GM20000 (cell line): ENCODE measurements at regions not wholly inside any gene's neighbourhood (a gene's known extent, or its start where the extent isn't known, plus 50 kb on each side); places are given as distances from the start of the nearest gene placed in this dataset.

Source experiments
- DNase-seq: peaks from one replicate; pipeline ENCODE4 v3.0.0; 2012; ENCODE audit warnings: low spot score
- TF ChIP-seq, protein P1 (sequence below): IDR thresholded peaks from 2 replicates; pipeline ENCODE4 v1.5.1; 2012; ENCODE audit warnings: mild to moderate bottlenecking, control low read depth; ENCODE audit errors: extremely low read depth, missing control alignments

DNA sequence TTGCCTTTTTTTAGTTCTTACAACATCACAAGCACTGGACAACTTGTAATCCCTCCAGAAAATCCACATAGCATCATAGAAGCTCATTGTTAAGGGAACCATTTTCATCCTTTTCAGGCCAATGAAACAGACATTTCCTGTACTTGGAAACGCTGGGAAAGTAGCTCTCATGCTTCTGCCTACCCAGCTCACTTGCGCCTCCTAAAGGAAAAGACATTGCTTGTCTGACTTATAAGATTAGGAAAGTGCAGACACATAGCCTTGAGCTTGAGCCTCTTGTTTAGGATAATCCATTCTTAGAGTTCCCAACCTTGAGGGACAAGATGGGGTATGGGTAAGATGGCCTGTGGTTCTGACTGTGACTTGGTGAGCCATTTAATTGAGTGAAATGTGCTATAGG, 589.5 kb downstream of the NOVA1 start:
- no peak for DNase-seq
- TF ChIP-seq, protein P1, sequence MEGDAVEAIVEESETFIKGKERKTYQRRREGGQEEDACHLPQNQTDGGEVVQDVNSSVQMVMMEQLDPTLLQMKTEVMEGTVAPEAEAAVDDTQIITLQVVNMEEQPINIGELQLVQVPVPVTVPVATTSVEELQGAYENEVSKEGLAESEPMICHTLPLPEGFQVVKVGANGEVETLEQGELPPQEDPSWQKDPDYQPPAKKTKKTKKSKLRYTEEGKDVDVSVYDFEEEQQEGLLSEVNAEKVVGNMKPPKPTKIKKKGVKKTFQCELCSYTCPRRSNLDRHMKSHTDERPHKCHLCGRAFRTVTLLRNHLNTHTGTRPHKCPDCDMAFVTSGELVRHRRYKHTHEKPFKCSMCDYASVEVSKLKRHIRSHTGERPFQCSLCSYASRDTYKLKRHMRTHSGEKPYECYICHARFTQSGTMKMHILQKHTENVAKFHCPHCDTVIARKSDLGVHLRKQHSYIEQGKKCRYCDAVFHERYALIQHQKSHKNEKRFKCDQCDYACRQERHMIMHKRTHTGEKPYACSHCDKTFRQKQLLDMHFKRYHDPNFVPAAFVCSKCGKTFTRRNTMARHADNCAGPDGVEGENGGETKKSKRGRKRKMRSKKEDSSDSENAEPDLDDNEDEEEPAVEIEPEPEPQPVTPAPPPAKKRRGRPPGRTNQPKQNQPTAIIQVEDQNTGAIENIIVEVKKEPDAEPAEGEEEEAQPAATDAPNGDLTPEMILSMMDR = no peak

DNA sequence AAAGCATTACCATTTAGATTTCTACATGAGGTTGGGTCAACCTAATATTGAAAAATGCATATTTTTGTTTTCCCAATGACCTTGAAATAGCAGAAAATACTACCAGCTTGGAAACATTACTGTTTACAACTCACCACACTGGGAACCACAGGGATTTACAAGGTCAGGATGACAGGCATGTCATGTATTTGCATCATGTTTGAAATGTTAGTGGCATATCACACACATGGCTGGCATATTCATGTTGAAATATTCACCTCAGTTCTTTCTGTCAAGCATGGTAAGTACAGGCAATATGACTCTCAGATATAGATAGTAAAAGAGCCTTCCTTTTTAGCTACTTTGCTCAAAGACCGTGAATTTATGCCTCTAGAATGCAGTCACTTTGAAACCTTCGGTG, 593.5 kb downstream of the NOVA1 start:
- TF ChIP-seq, protein P1 = no peak
- no peak for DNase-seq

DNA sequence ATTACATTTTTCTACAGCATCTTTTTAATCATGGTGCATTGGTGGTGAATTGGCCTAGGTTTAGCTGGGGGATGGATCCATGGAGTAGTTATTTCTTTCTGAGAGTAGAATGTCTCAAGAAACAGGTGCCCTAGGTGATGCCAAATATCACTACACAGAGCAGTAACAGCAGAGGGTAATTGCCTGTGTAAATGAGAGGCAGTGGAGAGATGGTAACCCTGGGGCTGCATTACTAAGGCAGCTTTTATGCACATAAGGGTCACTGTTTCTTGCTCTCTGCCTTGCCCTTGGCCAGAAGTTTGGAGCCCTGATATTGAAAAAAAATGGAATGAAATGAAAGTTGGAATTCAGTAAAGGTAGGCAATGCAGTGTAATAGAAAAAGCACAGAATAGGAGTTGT, 604.0 kb downstream of the NOVA1 start:
- no peak for DNase-seq

DNA sequence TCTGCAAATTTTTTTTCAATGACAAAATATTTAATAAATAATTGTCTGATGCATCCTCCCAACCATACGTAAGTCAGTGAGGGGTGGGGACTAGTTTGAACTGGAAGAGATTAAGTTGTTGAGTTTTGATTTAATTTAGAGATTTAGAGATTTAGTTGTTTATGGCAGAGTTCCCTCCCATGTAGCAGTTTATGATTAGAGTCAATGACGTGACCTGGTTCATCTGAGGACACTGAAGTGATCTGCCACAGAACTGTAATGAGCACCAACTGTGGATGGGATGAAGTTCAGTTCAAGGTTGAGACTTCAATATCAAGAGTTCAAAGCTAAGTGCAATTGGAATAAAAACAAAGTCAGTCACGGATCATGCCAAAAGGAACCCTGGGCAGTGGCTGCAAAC, 609.3 kb downstream of the NOVA1 start:
- DNase-seq = no peak
- TF ChIP-seq, protein P1 = no peak

More for the DNA sequence above, 604.0 kb downstream of the NOVA1 start:
- TF ChIP-seq, protein P1 = no peak

DNA sequence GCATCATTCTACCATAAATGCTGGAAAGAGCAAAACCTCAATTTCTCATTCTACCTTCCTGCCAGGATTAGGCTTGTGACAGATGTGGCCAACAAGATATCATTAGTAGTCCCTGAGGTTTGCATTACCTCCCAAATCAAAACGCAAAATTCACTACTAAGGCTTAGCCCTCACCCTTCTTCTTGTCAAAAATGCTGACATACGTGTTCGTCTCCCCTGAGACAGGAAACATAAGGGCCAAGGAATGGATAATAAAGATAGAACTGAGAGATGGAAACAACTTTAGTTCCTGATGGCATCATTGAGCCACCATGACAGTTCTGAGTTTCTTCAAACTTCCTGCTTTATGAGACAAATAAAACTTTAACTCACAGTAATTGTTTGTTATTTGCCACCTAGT, 642.1 kb downstream of the NOVA1 start:
- no peak for DNase-seq
- TF ChIP-seq, protein P1 = no peak

DNA sequence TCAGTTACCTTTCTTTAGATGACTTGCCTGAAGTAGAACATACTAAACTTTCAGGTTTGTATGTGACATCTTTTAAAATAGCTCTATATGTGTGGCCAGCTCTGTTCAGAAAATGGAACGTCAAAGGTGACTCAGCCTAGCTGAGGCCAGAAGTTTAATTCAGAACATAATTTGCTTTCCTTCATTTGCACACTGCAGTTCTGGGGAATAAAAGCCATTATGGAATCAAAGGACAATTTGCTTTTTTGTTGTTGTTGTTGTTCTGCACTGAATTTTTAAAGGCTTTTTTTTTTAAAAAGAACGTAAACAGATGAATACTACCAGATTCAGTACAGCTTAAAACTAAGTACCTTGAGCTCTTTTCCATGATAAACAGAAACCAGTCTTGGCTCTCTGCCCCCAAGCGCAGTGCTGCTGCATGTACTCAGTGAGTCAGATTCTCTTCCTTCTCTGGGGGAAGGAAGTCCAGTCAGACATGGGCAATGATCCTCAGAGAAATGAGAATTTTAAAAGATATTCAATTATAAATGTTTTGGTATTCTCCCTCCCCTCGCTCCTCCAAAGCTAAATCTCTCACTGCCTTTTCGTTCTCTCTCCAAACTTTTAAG, 644.2 kb downstream of the NOVA1 start:
- TF ChIP-seq, protein P1 = no peak

DNA sequence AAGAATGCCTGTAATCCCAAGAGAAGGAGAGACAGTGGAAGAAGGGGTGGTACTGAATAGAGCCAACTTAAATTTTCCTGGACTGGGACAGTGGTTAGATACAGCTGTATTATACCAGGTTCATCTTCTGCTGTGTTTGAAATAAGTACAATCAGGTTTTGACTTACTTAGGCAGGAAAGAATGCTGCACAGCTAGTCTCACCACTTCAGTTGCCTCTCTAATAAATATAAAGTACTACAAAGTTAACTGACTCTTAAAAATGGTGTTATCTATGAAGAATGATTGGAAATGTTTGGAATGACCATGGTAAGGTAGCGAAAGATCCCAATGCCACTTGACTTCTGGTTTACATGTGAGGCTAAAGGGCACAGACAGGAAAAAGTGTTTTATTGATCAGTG, 652.1 kb downstream of the NOVA1 start:
- no peak for DNase-seq
- TF ChIP-seq, protein P1 = no peak

More for the DNA sequence above, 644.2 kb downstream of the NOVA1 start:
- DNase-seq = no peak
